IPS-NIHi7 (cell line): ENCODE measurements at regions not wholly inside any gene's neighbourhood (a gene's known extent, or its start where the extent isn't known, plus 50 kb on each side); places are given as distances from the start of the nearest gene placed in this dataset.
A peak's percentile ranks its signal among the peaks of the same experiment; 100 is the strongest.

Experiments
- DNase-seq: peaks from one replicate; pipeline ENCODE4 v3.0.0; 2012; ENCODE audit warnings: mixed read lengths; ENCODE audit errors: extremely low spot score

DNA sequence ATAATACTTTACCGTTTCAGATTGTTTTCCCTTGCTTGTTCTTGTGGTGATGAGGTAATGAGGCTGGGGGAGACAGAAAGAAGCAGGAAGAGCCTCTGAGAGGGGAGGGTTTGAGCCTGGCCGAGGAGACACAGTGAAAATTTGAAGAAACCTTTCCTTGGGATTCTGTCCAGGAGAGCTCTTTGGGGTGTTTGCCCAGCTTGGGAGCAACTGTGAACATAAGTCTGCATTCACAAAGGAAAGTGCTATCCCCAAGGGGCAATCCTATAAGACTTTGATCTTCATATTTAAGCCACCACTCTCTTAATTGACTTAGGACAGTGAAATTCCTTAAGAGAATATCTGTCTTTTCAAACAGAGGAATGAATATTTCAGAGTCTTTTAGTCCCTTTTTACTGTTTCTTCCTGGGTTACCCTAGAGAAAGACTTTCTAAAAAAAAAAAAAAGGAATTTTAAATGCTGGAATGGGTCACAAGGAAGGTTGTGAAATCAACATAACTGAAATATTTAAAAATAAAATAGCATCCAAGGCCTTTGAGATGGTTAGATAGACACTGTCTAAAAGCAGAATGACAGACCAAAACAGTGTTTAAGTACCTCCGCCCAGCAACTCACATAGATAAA, 52.5 kb upstream of the STAM2 start:
- no peak for DNase-seq

DNA sequence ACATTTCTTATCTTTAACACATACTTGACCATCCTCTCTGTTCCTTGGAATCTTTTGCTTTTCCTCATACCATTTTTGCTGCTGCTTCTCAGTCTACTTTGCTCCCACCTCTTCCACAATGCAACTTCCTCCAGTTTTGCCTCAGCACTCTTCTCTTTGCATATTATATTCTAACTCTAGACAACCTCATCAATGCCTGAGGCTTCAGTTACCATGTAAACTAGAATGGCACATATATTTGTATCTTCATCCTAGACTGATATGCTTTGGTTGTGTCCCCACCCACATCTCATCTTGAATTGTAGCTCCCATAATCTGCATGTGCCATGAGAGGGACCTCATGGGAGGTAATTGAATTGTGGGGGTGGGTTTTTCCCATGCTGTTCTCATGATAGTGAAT, 55.9 kb upstream of the STAM2 start:
- no peak for DNase-seq

DNA sequence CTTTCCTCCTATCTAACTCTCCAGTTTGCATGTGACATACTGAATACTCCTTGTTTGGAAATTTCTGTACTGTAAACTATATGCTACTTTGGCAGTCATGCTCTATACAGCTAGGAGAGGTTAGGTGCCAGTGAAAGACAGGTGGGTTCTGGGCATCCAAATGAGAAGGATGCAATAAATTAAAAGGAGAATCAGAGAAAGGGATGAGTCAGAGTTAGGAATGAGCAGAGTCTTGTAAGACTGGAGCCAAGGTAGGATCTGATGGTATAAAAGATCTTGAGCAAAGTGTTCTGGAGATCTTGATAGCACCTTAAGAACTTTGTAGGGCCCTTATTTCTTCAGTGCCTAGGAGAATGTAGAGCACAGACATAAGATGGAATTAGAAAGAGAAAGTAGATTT, 58.7 kb upstream of the STAM2 start:
- no peak for DNase-seq

DNA sequence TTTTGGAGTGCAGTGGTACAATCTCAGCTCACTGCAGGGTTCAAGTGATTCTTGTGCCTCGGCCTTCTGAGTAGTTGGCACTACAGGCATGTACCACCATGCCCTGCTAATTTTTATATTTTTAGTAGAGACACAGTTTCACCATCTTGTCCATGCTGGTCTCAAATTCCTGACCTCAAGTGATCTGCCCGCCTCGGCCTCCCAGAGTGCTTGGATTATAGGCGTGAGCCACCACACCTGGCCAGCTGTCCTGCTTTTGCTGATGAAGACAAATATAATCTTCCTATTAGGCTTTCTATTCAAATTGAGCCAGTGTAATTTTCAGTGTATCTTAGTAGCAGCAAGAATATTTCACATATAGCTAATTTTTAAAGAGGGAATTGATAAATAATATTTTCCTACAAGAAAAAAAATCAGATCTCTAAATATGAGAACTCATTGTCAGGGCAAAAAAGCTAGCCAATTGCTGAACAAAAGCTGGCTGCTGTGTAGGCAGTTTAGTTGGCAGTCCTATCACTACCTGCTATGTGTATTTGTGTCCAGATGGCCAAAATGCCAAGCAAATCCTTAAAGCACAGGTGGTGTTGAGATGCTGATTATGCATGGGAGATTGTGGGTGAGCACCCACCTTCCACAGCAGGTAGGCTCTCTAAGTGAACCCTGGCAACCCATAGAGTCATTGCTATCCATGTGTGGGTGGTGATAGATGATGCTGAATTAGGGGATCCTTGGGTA, 60.8 kb upstream of the STAM2 start:
- DNase-seq, result no peak

DNA sequence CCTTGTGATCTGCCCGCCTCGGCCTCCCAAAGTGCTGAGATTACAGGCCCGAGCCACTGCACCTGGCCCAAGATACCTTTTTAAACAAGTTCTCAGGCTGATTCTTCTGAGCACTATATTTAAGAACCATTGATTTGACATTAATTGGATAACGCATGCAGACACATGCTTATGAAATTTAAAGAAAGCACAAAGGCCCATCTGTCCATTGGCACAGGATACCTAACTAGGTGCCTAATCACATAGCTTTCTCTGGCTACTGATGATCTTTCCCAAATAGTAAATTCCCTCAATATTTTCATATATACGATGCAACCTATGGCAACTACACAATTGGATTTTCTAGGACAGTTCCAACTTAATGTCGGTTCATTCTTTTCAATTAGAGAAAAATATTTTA, 62.5 kb upstream of the STAM2 start:
- no peak for DNase-seq

DNA sequence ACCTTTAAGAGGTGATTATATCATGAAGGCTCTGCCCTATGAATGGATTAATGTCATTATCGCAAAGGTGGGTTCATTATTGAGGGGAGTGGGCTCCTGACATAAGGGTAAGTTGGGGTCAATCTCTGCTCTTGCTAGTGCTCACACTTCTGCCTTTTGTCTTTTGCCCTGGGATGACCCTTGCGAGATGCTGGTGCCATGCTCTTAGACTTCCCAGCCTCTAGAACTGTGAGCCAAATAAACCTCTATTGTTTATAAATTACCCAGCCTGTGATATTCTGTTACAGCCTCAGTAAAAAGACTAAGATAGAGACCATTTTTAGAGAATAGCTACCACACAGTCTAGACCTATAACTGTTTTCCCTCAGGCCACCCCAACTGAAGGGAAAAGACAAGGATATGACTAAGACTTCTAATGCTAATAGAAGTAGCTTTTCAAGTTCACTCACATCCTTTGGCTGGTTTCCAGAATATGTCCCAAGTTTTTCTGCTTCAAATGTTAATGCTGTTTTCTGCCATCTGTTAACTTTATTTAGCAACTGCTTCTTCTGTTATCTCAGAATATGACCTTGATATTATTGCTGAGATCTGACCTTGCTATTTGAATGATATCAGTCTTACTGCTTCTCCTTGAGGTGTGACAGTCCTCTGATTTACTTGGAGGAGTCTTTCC, 65.1 kb upstream of the STAM2 start:
- DNase-seq, result no peak

DNA sequence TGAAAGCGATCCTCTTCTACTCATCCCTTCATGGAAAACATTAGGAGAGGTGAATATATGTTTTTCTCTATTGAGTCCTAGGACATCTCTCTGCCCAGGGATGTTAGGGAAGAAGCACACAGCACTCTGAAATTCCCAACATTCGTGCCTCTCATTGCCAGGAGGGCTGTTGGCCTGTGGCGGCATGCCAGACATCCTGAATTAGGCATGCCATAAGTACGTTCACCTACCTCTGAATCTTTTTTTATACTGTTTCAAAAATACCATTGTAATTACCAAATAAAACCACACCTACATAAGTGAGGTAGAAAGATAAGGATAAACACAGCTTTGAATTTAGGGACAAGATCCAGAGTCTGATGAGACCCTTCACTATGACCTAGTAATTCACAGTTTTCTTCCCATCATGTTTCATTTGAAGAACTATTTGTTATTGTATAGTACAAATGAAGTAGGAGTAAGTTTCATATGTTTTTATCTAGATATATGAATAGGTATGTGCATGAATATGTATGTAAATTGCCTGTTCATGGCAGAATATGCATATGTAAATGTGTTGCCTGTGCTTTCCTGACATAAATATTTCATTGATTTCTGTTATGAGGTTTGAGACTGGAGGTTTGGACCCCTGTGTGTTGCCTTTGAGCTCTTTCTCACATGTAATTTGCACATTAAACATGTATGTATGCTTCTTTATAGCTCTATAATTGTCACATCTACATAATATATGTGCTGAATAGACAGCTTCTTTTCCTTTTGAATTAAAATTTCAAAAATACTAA, 66.6 kb upstream of the STAM2 start:
- DNase-seq, result no peak

DNA sequence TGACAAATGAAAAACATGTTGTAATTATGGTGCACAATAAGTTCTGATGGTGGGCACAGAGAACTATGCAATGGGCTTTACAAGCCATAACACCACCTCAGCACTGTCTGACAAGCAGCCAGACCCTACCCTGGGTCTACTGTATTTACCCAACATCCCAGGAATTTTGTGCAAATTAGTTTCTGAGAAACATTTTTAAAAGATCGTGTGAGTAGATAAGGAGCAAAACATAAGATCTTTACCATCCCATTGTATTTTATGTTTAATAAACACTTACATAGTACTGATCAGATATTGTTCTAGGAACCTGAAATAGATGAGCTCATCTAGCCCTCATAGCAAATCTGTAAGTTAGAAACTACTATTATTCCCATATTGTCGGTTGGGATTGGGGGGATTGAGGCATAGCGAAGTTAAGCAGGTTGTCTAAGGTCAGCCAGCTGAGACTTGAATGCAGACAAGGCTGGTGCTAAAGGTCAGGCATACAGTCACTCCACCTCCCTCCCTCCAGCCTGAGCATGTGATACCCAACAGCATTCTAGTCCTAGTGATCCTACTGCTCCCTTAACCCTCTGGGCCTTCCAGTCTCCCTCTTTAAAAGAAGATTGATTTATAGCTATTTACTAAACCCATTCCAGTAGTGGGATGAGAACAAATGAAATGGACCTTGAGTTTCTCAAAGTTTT, 67.4 kb upstream of the STAM2 start:
- DNase-seq, result peak; percentile 26

DNA sequence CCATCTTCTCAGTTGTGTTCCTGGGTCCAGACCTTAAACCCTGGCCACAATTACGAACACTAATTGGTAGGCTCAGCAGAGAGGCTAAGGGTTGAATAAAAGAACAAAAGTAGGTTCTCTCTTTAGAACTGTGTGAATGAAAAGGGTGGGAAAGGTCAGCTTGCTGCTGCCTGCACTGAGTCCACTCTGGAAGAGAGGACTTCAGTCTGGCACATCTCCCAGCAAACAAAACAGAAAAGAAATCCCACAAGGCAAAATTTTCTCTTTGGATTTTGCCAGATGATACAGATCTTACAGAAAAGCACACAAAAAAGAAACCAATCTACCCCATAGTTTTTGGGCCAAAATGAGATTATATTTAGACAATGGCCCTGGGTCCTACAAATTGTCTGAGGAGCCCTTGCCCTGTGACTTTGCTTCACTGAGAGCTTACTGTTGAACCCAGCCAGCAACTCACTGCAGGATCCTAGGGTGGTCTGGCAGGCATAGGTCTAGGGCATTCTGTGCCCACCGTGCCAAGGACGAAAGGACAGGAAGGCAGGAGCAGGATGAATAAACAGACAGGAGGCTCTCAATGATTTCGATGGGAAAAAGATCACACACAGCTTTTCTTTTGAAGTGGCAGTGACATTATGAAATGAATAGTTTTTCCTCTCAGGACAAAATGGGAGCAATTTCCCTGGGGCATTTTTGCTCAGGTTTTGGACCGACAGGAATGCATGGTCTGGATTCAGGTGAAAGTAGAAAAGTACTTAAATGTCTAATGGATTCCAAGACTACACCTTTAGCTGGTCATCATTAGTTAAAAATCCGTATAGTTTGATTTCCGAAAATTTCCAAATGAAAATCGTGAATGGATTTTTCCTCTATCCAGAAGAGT, 68.4 kb upstream of the STAM2 start:
- no peak for DNase-seq

DNA sequence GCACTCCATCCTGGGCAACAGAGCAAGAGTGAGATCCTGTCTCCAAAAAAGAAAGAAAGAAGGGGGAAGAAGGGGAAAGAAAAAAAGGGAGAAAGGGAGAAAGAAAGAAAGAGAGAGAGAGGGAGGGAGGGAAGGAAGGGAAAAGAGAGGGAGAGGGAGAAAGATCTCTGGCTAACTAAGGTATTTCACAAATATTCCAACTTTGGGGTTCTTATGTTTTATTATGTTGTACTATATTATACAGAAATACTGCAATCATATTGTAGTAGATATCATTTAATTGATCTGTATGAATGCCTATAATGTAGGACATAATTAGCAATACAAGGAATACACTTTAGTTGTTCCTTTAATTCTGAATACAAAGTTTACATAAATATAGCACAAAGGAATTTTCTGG, 70.1 kb upstream of the STAM2 start:
- DNase-seq, result no peak

DNA sequence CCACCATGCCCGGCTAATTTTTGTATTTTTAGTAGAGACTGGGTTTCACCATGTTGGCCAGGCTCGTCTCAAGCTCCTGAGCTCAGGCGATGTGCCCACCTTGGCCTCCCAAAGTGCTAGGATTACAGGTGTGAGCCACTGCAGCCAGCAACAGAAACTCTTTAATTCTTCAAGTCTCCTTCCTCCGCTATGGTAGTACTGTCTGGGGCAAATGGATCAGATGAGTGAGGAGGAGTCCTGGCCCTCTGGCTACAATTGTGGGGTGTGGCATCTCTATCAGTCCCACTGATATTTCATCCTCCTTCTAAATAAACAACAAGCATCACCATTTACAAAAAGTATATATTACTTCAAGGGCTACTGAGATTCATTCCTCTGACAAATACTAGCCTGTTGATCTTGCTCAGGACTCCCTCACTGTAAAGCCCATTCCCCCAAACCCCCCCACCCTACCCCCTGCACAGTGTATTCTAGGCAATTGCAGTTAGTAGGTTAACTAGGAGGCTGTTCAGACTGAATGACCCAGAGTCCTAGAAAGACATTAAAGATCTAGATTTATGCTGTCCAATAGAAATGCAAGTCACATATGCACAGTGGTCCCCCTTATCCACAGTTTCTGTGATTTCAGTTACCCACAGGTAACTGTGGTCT, 71.2 kb upstream of the STAM2 start:
- DNase-seq, result no peak

DNA sequence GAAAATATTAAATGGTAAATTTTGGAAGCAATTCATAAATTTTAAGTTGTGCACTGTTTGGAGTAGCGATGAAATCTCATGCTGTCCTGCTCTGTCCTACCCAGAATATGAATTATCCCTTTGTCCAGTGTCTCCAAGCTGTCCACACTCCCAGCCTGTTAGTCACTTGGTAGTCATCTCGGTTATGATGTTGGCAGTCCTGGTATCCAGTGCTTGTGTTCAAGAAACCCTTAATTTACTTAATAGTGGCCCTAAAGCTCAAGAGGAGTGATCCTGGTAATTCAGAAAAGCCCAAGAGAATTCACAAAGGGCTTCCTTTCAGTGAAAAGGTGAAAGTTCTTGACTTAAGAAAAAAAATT, 71.8 kb upstream of the STAM2 start:
- no peak for DNase-seq

DNA sequence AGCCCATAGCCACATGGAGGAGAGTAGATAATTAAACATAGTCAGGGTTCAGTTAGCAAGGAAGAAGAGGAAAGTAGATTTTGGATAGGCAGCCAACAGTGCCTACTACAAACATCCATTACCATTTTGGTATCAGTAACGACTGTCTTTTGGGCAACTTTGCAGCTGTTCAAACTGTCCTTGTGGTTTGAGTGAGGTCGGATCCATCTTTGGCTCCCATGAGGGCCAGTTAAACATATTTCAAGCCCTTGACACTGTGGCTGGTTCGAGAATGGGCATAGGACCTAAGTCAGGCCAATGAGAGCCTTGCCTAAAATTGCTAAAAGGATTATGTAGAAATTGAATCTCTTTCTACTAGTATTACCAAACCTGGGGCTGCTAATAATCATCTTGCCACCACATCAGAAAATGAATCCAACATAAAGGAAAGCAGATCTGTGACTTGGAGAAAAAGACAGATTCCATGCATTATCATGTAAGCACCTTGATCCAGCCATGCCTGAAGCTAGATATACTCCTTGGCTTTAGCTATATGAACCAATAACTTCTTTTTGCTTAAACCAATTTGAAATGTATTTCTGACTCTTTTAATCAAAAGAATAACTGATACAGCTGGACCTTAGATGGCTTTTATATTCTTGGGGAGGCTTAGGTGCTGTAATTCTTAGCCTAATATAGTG, 75.0 kb upstream of the STAM2 start:
- no peak for DNase-seq

DNA sequence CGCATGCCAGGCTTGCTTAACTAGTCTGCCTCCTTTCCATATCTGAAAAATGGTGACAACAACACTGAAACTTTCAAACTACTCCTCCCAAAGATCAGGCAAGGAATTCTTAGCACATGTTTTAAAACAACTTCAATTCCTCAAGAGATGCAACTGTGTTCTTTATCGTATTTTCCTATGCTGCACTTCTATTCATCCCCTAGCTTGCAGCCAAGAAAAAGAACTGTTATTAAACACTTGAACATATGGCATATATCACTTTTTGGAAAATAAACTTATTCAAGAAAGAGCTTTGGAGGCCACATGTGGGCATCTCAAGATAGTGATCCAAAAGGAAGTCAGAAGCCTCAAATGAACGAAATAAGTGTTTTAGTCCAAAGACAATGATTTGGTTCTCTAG, 75.6 kb upstream of the STAM2 start:
- no peak for DNase-seq

DNA sequence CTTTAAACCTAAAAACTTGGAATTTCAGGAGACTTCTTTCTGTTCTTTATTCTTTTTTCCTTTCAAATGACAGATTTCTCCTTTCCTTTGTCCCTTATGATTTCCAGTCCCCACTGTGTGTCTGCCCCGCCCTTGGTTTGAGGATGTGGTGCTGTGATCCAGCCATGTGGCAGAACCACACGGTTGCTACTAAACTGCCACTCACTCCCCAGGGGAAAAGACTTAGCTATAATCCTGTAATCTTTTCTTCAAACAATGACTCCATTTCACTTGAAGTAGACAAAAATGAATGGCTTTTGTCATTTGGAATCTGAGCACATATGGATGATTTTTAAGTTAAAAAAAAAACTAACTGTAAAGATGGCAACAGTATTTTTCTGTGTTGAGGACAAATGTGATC, 76.2 kb upstream of the STAM2 start:
- no peak for DNase-seq

DNA sequence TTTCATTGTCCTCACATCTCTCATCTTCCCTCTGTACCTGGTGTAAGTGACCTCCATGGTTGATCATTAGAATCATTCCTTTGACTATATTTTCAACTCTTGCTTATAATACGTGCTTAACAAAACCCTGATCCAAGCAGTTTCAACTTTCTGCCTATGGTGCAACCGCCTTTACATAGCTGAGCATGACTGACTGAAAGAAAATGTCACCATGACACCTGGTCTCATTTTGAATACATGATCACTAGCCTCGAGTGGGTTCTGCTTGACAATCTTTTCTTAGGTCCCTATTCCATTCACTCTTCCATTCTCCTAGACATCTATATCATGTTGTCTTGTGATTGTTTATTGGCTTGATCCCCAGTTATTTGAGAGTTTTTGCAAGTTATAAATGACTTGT, 78.9 kb upstream of the STAM2 start:
- no peak for DNase-seq

DNA sequence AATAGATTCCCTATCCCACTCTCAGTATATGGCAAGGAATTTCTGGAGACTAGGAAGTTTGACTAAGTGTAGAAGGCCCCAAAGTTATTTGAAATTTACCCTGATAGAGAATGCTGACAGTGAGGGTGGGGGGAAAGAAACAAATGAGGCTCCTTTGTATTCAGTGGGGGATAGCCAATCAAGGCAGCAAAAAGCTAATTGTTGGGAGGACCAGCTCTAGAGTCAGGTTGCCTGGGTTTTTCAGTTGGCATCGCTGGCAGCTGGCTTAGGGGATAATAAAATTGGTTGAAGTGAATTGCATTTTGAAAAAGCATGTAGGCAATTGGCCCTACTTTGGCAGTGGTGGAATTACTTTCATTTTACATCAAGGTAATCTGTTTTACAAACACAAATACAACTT, 79.4 kb upstream of the STAM2 start:
- no peak for DNase-seq

DNA sequence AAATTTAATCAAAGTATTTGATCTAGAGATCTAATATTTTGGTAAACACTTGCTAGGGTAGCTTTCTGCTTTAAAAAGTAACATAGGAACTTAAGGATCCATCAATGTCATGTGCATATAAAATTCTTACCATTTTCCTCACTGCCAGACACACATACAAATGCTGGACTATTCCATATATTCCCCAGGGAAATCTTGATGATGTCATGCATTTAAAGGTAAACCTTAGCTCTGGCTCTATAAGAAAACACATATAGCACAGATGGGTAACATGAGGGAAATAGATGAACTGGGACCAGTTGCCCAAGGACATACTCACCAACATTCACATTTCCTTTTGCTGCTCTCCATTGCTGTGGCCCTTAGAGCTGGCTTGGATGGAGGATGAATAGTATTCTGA, 79.1 kb upstream of the FMNL2 start:
- DNase-seq, result no peak

DNA sequence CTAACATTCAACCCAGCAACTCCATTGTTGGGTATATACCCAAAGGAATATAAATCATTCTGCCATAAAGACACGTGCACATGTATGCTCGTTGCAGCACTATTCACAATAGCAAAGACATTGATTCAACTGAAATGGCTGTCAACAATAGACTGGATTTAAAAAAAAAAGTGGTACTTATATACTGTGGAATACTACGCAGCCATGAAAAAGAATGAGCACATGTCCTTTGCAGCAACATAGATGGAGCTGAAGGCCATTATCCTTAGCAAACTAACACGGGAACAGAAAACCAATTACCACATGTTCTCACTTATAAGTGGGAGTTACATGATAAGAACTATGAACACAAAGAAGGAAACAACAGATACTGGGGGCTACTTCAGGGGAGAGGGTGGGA, 74.0 kb upstream of the FMNL2 start:
- DNase-seq, result no peak

DNA sequence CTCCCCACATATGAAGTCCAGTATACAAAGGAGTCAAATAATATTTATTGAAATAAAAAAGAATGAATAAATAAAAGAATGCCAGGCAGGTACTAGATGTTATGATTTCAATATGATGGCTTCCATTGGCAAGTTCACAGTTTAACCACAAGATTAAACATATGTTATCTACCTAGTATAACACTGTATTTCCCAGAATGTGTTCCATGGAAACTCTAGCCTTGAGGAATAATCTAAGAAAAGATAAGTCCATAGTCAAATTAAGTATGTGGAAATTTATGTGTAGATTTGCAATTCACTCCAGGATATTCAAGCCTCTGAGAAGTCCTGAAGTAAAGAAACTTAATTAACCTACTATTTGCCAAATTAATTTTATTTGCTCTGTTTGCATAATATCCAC, 71.1 kb upstream of the FMNL2 start:
- no peak for DNase-seq
